Activated T-cell treated with anti-CD3 and anti-CD28 coated beads for 24 hours (primary cell): ENCODE measurements at regions not wholly inside any gene's neighbourhood (a gene's known extent, or its start where the extent isn't known, plus 50 kb on each side); places are given as distances from the start of the nearest gene placed in this dataset.

ENCODE experiments used
- DNase-seq: peaks from one replicate; pipeline ENCODE4 v3.0.0-alpha.2; 2020; ENCODE audit warnings: low read depth

GRCh38 chr1:29744684-29745490, 508.6 kb downstream of the PTPRU start:
- no peak for DNase-seq

GRCh38 chr1:29743931-29744330, 507.6 kb downstream of the PTPRU start:
- DNase-seq = no peak

- DNase-seq = no peak
Measured at GRCh38 chr1:29743264-29743663, 506.9 kb downstream of the PTPRU start.

- DNase-seq = no peak
Measured at GRCh38 chr1:29739176-29739575, 502.9 kb downstream of the PTPRU start.

- DNase-seq = no peak
Measured at GRCh38 chr1:29736582-29737188, 500.4 kb downstream of the PTPRU start.

GRCh38 chr1:29732453-29732852, 496.1 kb downstream of the PTPRU start:
- DNase-seq = no peak

GRCh38 chr1:29730623-29731022, 494.3 kb downstream of the PTPRU start:
- no peak for DNase-seq

GRCh38 chr1:29729281-29729680, 493.0 kb downstream of the PTPRU start:
- no peak for DNase-seq

GRCh38 chr1:29728703-29729102, 492.4 kb downstream of the PTPRU start:
- no peak for DNase-seq

- DNase-seq = no peak
Measured at GRCh38 chr1:29725262-29725661, 488.9 kb downstream of the PTPRU start.

GRCh38 chr1:29722598-29722997, 486.3 kb downstream of the PTPRU start:
- no peak for DNase-seq

- DNase-seq = no peak
Measured at GRCh38 chr1:29719253-29719652, 482.9 kb downstream of the PTPRU start.

- DNase-seq = no peak
Measured at GRCh38 chr1:29718791-29719190, 482.5 kb downstream of the PTPRU start.

GRCh38 chr1:29716306-29716705, 480.0 kb downstream of the PTPRU start:
- DNase-seq = no peak

- DNase-seq = no peak
Measured at GRCh38 chr1:29713857-29714256, 477.5 kb downstream of the PTPRU start.

- DNase-seq = no peak
Measured at GRCh38 chr1:29712801-29713200, 476.5 kb downstream of the PTPRU start.

- no peak for DNase-seq
Measured at GRCh38 chr1:29712284-29712651, 475.9 kb downstream of the PTPRU start.

GRCh38 chr1:29711582-29712283, 475.4 kb downstream of the PTPRU start:
- DNase-seq = no peak

GRCh38 chr1:29709704-29710280, 473.5 kb downstream of the PTPRU start:
- DNase-seq = no peak

- no peak for DNase-seq
Measured at GRCh38 chr1:29708796-29709703, 472.7 kb downstream of the PTPRU start.

GRCh38 chr1:29708381-29708780, 472.1 kb downstream of the PTPRU start:
- DNase-seq = no peak

GRCh38 chr1:29707796-29708195, 471.5 kb downstream of the PTPRU start:
- no peak for DNase-seq
